ENCODE measurements at regions not wholly inside any gene's neighbourhood (a gene's known extent, or its start where the extent isn't known, plus 50 kb on each side); places are given as distances from the start of the nearest gene placed in this dataset.

DNA sequence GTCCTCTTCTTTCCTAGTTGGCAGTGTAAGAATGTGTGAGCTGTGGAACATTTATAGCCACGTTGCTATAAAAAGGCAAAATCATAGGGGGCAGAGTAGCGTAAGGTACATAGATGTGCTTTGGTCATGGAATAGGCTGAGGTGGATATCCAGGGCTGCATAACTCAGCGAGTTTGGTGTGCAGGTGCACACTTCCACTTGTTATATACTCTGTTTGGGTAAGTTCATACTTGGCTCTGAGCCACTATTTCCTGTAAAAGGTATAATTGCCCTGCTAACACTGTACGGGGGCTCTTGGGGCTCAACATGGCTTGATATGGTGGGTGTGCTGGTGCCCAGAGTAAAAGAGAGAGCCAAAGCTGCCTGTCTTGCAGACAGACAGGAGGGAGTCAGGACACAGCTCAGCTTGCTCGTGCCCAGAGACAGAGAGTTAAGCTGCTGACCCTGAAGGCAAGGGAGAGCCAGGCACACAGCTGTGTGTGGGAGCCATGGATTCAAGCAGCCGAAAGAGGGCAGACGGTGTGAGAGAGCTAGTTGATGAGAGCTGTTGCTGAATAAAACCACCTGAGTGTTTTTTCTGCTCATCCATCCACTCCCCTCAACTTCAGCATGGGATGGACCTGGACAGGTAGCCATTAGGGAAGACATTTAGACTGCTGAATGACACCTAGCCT, 126.7 kb downstream of the DKK1 start:
- DNase-seq (ENCODE audit: low spot score), result peak; percentile 55

DNA sequence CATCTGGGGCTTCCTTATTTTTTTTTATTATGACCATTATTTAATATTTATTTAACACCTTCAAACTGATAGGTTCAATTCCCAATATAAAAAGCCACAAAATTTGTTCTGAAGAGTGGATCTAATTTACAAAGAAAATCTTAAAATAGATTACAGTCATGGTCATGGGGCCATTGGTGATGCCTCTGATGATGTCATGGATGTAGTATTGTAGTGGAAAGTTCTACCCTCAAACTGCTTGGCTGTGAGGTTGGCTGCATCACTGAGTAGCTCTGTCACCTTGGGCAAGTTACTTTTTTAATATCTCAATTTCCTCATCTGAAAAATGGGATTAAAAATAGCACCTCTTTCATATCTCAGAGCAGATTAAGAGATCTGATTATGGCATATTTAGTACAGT, 128.5 kb downstream of the DKK1 start:
- DNase-seq (ENCODE audit: low spot score), result no peak

DNA sequence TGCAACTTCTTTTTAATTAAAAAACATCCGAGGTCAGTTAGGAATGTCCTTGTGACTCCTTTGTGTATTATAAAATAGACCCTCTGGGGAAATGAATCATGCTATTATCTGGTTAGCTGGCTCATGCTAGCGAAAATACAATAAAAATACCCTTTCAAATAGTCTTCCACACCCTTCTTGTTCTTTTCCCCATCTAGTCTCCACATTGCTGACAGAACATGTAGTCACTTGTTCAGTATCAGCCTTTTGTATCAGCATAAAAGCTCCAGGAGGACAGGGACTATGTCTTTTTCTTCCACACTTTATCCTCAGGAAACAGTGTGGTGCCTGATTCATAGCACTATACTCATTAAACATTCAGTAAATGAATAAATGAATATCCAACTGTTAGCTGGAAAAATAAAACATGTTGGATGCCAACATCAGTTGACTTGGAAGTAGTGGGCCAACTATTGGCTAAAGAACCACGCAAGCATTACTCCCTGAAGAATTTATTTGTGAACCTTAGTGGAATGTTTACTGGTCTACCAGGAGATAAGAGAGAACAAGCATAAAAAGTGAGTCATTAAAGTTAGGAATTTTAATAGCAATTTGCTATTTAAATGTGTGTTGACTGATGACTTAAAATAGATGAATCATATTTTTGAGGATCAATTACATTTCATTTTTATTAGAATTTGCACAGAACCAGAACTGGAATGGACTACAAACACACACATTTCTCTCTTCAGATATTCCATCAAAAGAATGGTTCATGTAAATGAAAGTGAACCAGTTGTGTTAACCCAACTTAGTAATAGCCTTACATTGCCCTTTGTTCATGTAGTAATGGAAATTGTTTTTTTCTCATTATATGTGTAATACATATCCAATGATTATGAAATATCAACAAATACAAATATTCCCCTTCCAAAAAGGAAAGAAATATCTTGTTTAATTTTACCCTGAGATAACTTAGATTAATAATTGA, 129.6 kb downstream of the DKK1 start:
- DNase-seq (ENCODE audit: low spot score), result no peak

DNA sequence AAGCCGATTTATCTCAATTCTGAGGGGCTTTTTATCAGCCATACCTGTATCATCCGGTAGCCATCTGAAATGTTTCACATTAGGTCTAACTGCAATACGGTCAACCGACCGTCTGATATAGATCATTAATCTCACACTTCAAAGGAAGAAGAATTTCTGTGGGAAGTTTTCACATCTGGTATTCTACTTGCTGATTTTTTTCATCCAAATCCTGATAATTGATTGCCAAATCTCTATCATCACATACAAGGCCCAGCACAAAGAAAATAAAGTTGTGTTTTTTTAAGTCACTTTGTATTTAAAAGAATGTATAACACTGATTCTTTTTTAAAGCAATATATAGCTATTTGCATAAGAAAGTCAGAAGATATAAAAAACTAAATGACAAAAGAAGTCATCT, 132.3 kb downstream of the DKK1 start:
- no peak for DNase-seq (ENCODE audit: low spot score)

DNA sequence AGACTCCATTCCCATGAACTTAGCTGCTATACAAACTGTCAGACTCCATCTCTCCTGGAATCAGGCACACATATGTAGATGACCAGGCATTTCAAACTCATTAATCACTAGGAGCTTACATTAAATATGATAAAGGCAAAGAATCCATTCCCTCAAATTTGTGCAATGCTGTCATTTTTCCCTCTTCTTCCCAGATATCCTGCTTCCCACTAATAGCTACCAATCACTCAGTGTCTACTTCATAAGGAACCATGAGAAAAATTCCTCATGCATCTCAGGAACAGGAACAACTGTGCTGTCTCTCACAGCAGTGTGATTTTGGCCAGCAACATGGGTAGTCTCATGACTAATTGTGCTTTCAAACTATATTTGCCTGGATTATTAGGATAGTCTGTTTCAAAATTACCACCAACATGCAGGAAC, 133.9 kb downstream of the DKK1 start:
- DNase-seq (ENCODE audit: low spot score), result no peak

DNA sequence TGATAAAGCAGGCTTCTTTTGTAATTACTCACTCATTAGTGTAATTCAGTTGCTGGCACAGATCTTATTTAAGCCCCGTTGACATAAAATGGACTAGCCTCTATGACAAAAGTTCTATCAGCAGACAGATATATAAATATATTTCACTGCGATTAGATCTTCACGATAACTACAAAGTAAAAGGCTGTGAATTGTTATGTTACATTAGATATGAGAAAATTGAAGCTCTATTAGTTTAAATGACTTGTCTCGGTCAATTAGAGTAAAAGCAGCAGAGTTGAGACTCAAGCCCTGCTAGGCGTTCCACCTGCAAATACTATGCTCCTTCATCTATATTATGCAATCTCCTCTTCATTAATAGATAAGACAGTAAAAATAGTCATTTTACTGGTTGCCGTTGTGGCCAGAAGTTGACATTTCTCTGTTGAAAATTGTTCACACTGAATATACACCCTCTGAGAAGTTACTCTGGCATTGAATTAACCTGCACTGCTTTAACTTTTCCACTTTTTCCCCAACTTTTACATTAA, 136.7 kb downstream of the DKK1 start:
- DNase-seq (ENCODE audit: low spot score), result no peak

DNA sequence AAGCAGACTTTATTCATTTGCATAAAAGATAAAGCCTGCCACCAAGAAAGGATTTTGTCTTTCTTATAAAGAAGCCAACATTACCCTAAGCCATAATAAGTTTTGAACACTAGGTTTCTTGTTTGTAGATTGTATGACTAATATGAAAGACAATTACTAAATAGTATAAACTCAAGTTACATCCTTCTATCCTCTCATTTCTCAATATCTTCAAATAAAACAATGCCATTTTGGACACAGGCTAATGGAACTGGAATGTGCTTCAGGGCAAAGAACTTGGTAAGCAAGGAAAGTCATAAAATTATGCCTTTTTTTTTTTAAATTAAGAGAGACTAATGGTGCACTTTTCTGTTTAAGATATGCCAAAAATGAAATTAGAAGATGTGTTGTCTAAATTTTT, 137.7 kb downstream of the DKK1 start:
- no peak for DNase-seq (ENCODE audit: low spot score)

DNA sequence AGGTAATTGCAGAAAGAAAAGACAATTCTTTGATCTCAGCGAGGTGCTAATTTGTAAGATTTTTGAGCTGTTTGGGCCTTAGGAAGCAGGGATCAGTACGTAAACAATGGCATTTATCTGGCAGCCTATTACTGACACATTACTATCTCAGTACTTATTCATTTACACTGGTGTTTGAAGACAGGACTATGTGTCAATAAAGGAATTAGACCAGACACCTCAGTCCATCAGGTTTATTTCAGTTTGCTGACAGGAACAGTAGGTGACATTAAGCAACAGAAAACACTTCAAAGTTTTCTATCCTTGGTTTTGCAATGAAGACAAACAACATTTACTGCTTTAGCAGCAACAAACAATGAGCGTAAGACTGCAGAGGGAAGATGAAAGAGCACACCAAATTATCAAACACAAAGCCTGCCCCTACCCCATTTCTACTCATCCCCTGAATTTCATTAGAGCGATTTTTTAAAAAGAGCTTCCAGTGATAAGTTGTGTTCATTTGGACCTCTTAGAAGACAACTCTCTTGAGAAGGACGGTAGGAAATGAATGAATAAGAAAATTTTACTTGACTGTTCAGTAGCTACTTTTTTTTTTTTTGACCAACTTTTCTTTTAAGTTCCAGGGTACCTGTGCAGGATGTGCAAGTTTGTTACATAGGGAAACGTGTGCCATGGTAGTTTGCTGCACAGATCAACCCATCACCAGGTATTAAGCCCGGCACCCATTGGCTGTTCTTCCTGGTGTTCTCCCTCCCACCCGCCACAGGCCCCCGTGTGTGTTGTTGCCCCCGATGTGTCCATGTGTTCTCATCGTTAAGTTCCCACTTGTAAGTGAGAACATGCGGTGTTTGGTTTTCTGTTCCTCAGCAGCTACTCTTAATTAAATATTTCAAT, 138.8 kb downstream of the DKK1 start:
- no peak for DNase-seq (ENCODE audit: low spot score)

DNA sequence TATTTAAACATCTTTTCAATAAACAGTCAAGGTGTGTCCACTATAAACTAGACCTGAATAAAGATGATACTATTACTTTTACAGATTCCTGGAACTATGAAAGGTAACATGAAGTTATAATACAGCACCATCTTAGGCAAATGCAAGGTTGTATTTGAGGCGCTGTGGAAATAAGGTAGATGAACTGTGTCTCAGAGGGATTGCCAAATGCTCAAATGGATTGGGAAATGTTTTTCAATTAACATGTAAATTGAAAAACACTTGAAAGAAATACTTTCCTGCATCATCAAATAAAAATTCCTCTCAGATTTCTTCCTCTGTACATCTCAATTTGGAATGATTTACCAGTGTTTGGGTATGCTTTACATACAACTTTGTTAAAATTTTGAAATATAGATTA, 139.4 kb downstream of the DKK1 start:
- no peak for DNase-seq (ENCODE audit: low spot score)

DNA sequence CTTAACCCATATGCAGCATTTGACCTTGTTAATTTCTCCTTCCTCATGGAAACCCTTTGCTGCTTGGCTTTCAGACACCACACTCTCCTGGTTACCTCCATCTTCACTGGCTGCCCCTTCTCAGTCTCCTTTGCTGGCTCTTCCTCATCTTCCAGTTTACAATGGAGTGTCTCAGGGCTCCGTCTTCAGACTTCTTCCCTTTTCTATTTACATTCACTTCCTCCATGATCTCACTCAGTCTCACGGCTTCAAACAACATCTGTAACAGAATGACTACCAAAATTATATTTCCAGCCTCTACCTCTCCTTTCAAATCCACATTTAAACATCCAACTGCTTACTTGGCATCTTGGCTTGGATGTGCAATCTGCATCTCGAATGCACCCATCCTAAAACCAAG, 140.4 kb downstream of the DKK1 start:
- DNase-seq (ENCODE audit: low spot score), result no peak

DNA sequence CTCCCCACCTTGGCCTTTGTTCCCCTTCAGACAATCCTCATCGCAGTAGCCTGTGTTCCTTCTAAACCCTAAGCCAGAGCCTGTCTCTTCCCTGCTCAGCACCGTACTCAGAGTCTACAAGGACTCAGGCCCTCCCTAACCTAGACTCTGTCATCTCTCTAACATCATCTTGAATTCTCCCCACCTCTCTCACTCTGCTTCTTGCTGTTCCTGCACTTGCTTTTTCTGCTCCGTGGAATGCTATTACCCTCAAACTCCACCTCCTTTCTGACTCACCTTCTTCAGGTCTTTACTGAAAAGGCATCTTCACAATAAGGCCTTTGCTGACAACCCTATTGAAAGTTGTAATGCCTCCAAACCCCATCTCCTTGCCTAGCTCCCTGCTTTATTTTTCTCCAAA, 141.0 kb downstream of the DKK1 start:
- no peak for DNase-seq (ENCODE audit: low spot score)

DNA sequence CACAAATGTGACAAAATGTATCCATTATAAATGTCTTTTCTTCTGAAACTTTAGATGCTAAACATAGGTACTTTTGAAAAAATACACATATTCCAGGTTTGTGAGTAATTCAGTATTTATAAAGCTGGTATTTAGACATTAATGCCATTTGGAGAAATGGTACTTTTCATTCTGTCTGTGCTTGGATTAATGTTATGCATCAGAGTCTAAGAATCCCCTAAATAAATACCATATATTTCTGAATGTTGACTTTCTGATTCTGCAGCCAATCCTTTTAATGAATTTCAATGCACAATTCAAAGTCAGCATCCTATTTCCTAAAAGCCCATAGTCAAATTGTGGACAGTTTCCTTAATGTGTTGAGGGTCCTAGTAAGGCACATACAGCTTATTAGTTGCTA, 145.0 kb downstream of the DKK1 start:
- DNase-seq (ENCODE audit: low spot score), result no peak

DNA sequence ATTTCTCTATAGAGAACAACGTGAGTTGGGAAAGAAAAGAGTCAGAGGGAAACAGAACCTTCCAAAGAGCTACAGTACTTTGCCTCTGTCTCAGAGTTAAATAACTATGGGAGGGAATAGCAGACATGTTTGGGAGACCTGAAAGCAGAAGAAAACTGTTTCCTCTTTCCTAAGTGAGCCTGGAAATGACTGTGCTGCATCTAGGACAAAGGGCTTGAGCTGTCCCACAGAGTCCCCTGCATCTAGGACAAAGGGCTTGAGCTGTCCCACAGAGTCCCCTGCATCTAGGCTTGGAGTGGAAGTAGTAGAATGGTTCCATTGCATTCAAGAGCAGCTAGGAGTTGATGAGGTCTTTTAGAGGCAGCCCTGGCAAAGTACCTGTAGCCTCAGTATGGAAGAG, 149.7 kb downstream of the DKK1 start:
- DNase-seq (ENCODE audit: low spot score), result no peak

DNA sequence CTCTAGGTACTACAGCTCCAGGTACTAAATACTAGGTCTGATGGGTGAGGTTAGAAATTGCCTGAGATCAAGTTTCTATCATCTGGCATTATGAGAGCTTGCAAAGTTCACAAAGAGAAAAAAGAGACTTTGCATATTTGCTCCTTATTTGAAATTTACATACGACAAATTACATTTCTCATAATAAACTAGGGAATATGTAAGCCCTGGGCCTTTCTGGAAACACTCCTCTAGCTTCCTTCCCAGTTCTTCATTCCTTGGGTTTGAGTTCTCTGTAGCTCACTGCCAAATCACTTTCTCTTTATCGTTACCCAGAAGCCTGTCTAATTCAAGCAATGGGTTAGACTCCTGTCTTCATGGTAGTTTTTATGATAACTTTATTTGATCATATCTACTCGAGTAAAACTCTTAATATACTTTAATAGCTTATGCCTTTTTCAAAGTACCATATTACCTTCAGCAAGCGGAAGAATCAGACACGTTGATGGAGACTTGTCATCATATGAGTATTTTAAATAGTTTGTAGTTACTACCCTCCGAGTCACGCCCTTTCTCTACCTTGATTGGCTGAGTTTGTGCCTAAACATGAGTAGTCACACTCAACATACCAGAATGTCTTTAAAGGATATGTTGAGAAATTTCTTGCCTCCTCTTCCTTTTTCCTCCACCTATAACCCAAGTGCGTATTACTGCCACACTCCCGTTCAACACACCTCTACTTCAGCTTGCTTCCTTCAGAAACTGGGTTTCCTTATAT, 150.5 kb downstream of the DKK1 start:
- DNase-seq (ENCODE audit: low spot score), result no peak

DNA sequence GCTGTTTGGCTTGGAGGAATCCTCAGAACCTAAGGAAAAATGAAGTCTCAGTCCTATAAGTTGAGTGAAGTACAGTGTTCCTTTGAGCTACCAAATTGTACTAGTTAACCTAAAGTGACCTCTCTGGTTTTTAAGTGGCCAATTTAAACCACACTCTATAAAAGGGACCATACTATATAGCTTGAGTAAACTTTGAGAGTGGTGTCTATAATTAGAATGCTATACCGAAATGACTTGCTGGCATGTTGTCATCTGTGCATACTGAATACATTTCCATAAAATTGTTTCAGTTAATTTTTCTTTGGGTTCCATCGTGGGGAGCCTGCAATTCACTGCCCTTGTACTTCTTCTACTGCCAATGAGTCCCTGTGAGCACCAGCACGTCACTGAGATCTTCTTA, 151.1 kb downstream of the DKK1 start:
- DNase-seq (ENCODE audit: low spot score), result no peak

DNA sequence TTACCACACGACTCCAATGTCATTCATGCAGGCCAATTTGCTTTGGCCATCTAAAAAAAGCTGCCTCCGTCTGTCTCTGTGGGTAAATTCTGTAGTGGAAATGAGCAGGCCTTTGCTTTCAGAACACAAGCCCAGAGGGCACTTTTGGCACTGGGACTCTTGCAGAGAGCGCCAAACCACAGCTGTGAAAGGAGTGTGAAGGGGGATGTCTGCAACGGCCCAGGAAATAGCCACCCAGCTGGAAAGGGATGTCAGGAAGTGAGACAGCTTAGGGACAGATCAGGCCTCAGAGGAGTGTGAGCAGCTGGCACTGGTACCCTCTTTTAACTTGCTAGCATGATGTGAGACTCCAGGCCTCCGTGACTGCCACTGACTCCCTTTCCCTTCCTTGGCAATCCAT, 152.4 kb downstream of the DKK1 start:
- DNase-seq (ENCODE audit: low spot score), result no peak

DNA sequence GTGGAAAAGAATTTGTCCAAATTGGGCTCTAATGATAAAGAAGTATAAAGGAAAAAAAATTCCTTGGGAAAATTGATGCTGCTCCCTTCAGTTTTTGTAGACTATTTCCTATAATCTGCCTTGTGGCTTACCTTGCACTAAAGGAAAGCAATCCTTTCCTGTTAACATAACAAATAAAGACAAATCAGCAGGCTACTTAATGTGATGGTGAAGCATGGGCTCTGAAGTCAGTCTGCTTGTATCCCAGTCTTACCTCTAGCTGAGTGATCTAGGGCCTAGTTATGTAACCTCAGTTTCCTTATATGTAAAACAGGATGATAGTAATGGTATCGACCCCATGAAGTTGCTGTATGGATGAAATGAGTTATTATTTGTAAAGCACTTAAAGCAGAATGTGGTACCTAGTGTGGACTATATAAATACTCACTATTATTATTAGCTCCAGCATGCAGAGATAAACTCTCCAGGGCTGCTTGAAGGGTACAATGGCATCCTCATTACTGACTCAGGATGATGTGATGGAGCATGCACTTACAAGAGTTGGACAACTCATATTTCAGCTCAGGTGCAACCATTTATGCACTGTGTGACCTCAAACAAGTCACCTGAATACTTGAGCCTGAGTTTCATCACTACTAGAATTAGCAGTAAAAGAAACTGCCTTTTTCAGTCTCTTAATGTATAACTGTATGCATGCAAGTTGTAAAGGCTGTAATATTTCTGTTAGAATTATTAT, 156.1 kb downstream of the DKK1 start:
- no peak for DNase-seq (ENCODE audit: low spot score)

DNA sequence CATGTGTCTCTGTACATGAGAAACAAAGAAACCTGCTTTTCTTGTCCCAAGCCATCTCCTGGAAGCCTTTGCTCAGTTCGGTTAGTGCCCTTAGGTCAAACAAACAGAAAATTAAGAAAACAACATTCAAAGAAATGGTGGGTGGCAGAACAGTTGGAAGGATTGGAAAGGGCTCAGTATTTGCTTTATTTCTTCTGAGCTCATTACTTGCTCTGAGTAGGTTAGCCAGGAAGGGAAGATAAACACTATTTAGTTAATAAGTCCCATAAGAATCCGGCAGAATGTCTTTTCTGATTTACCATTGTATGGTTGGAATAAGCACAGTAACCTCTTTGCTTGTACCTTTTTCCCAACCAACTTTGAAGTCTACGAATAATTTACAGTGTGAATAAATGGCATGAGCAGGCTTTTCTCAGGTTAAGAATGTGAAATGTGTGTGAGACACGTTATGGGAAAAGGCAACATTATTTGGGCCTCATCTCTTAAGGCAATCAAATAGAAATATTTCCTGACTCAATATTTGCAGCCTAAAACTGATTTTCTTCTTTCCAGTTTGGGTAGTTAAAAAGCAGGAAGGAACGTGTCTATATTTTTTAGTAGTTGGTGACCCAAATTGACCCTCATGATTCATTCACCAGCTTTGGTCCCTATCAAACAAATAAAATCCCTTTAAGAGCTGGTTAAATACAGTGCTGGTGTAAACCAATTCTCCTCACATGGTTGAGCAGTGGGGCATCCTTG, 158.5 kb downstream of the DKK1 start:
- DNase-seq (ENCODE audit: low spot score), result no peak

DNA sequence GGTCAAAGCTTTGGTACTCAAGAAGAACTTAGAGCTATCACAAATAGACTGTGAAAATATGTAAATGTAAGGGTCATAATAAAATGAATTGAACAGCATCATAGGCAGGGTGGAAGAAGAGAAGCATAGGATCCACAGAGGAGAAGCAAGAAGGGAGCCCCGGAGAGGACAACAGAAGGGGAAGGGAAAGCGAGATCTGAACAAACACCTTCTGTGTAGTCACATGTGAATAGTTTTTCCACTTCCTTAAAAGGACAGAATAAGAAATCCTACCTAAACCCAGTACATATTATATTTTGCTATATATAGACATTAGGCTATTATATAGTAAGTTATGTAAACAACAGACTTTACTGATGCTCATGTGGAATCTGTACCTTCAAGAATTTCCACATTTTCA, 160.2 kb downstream of the DKK1 start:
- DNase-seq (ENCODE audit: low spot score), result no peak

DNA sequence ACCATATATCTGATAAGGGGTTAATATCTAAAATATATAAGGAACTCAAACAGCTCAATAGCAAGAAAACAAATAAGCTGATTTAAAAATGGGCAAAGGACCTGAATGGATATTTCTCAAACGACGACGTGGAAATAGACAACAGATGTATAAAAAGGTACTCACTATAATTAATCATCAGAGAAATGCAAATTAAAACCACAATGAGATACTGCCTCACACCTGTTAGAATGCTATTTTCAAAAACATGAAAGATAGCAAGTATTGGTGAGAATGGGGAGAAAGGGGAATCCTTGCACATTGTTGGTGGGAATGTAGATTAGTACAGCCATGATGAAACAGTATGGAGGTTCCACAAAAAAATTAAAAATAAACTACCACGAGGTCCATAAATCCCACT, 163.2 kb downstream of the DKK1 start:
- no peak for DNase-seq (ENCODE audit: low spot score)

All from ecto neural progenitor cell (in vitro differentiated cells).